Omental fat pad (tissue), 3 donors: ENCODE measurements at regions not wholly inside any gene's neighbourhood (a gene's known extent, or its start where the extent isn't known, plus 50 kb on each side); places are given as distances from the start of the nearest gene placed in this dataset.

Experiments used
- ATAC-seq: fragments of 150-250 bp; one replicate; pipeline ENCODE4 v1.9.1; 2016; ENCODE audit warnings: mild to moderate bottlenecking, moderate library complexity; ENCODE audit not compliant: low FRiP score
- DNase-seq: peaks from one replicate; pipeline ENCODE4 v3.0.0-alpha.2; 2019; ENCODE audit warnings: low spot score
- CTCF ChIP-seq, 3 donors: fragments of 450-650 bp; IDR thresholded peaks; one replicate each; pipeline ENCODE4 v1.5.1; 2016 to 2017; ENCODE audit warnings: antibody characterized with exemption in 3 of 3, mild to moderate bottlenecking in 3 of 3, moderate library complexity in 2 of 3

DNA sequence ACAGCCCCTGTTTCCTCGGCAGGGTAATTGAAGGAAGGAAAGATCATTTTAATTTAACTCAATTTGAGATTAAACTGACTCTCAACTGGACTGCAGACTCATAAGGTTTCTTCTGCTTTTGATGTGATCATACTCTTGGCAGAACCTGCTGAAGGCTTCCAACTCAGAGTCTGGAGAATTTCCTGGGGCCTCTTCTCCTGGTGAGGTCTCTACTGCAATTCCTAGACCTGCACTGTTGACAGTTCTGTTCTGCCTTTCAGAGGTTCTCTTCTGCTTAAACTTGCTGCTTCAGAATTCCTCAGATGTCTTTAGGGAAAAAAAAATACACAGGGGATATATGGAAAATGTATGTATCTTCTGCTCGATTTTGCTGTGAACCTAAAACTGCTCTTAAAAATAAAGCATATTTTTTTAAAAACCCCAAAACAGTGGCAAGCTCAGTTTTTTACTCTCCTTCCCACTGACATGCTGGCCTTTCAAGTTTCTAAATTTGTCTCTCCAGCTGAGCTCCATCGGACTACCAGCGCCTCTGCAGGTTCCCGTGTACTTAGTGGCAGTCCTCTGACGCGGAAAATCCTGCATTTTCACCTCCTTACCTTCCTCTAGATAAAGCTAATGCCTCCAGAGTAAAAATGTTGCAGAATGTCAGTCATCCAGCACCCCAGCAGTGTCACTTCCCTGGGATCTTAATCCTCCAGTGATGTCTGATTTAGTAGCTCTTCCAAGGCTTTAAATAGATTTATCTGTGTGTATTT lies 733.5 kb upstream of the SGCG start:
- TF ChIP-seq CTCF (IDR thresholded peaks at IDR 0.05) = no peak
- ATAC-seq (no peak), DNase-seq (no peak)

DNA sequence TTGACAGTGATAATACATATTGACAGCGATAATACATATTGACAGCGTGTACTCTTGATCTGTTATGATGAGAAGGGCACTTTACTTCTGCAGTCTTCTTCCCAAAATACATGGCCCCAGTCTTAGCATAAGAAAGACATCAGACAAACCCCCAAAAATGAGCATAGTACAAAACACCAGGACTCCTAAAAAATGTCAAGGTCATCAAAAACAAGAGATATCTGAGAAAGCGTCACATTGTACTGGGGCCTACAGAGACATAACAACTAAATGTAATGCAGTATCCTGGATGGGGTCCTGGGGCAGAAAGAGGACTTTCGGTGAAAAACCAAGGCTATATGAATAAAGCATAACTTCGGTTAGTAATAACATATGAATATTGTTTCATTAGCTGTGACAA lies 731.5 kb upstream of the SGCG start:
- TF ChIP-seq CTCF (IDR thresholded peaks at IDR 0.05) = no peak
- ATAC-seq = no peak
- no peak for DNase-seq

DNA sequence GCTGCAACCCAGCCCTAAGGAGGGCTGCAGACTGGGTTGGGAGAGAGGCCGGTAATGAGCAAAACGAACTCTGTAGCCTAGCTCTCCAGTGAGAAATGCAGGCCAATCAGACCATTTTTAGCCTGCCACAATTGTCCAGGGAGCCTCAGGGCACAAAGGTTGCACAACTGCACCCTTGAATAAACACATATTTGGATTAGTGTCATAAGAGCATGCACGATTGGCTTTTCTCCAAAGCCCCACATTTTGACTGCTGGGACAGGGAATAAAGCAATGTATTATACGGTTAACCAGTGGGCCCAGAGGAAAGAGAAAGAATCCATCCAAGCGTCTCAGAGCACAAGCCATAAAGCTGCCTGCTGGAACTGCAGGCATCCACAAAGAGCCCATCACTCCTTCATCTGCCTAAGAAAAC lies 729.4 kb upstream of the SGCG start:
- TF ChIP-seq CTCF (IDR thresholded peaks at IDR 0.05) = no peak
- DNase-seq = no peak
- no peak for ATAC-seq

GRCh38 chr13:22454586-22454985 lies 726.2 kb upstream of the SGCG start:
- no peak for DNase-seq
- no peak for TF ChIP-seq CTCF (IDR thresholded peaks at IDR 0.05)
- ATAC-seq = no peak

DNA sequence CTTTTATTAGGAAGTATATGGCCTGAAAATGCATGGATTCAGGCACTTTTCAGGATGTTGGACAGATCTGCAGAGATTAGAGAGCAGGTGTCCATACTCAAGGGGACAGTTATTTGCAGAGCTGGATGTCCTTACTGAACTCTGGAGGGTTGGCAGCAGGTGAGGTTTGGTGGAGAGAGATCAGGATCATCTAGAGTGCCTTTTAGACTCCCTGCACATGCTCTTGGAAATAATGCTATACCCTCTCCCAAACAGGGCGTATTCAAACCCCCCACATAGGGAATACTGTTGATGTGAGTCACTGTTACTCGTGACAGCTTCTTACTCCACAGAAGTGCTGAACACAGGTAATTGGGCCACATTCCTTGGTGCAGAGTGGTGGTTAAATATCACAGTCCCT lies 725.7 kb upstream of the SGCG start:
- TF ChIP-seq CTCF (IDR thresholded peaks at IDR 0.05) = no peak
- no peak for ATAC-seq

GRCh38 chr13:22461854-22462490 lies 718.8 kb upstream of the SGCG start:
- DNase-seq (no peak), ATAC-seq (peak; percentile 77)
- TF ChIP-seq CTCF (IDR thresholded peaks at IDR 0.05) = no peak

More for the DNA sequence above, 725.7 kb upstream of the SGCG start:
- DNase-seq = no peak

DNA sequence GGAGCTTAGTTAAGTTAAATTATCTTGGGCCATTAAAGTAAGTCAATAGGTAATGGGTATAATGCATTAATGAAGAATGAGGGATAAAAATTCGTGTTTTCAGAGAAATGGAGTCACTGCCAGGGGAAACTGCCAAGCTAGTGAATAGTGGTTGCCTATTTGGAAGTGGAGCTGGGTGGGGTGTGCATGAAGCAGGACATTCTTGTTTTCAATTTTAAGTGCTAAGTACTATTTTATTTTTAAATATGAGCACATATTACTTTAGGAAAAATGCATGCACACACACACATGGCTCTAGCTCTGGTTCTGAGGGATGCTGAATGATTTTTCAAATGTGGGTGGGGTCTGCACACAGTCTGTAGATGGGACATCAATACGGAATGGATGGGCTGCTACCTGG lies 717.7 kb upstream of the SGCG start:
- no peak for ATAC-seq
- no peak for DNase-seq
- no peak for TF ChIP-seq CTCF (IDR thresholded peaks at IDR 0.05)
